ENCODE measurements at regions not wholly inside any gene's neighbourhood (a gene's known extent, or its start where the extent isn't known, plus 50 kb on each side); places are given as distances from the start of the nearest gene placed in this dataset.
"Not testable (repeated sequence)": the region's sequence is repeated elsewhere in the genome, so short reads cannot be mapped to it uniquely, and the experiment has no call there.

DNA sequence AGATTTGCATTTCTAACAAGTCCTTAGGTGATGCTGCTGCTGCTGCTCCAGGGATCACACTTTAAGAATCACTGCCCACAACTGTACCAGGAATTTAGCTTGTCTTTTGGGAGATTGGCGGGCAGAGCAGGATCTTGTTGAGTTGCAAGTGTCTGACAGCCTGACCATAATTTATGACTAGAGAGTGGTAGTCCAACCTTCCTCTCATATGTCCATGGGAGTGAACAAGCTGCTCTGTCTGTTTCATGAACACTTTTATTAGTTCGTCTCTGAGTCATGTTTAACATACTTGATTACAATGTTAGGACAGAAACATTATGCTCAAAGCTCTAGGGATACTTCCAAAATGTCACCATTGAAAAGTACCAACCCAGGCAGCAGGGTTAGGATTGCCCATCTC is 169.6 kb downstream of the TGFB2 start:
- peaks cover 12% of the 10 kb centered on the region for H3K27me3 Mint-ChIP-seq (ENCODE audit: low read depth)
- no peak overlapping the region for H3K27ac Mint-ChIP-seq
- no peak overlapping the region for H3K4me3 Mint-ChIP-seq (ENCODE audit: low read depth)
- no peaks in the 10 kb centered on the region for H3K4me1 Mint-ChIP-seq (ENCODE audit: low read depth)
- no peaks in the 10 kb centered on the region for H3K36me3 Mint-ChIP-seq (ENCODE audit: low read depth)
- H3K9me3 Mint-ChIP-seq: no peaks in the 10 kb centered on the region
- DNase-seq (ENCODE audit: low spot score): no peak
- intact Hi-C loops (cut with micrococcal nuclease): no loop called here

DNA sequence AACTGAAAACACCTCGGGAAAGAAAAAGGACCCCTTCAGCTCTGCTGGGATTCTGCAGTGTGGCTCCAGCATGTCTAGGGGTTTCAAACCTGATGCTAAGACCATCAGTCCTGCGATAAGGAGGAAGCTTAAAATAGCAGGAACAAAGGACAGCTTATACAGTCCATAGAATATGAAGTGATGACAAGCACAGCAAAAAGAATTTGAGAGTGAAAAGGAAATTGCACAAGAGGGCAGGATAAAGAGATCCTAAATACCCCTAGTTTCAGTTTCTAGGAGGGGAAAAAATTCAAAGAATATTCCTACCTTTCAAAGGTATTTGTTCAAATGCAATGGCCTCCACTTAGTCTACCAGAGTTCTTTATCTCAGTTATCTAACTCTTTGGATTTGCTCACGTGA is 171.4 kb downstream of the TGFB2 start:
- DNase-seq (ENCODE audit: low spot score): no peak
- no peaks in the 10 kb centered on the region for H3K9me3 Mint-ChIP-seq
- no peaks in the 10 kb centered on the region for H3K4me1 Mint-ChIP-seq (ENCODE audit: low read depth)
- H3K27ac Mint-ChIP-seq: no peak overlapping the region
- intact Hi-C loops (cut with micrococcal nuclease): no loop called here
- H3K36me3 Mint-ChIP-seq (ENCODE audit: low read depth): no peaks in the 10 kb centered on the region
- peaks cover 15% of the 10 kb centered on the region for H3K27me3 Mint-ChIP-seq (ENCODE audit: low read depth)
- H3K4me3 Mint-ChIP-seq (ENCODE audit: low read depth): no peak overlapping the region

DNA sequence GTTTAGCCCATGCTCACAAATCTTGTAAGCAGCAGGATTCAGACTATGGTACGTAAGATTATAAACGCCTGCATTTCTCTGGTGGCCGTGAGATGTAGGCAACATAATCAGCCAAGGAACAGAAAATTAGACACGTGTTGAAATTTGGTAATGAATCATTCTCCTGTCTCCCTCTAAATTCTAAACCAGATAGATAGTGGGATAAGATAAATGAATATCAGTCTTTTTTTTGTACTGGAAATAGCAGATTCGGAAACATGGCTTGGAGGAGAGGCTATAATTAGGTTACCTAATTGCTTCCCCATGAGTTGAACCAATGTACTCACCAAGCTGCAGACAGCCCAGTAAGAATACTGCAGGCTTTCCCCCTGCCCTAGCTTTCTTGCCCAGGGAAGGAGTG is 172.3 kb downstream of the TGFB2 start:
- Mint-ChIP-seq H3K27ac (no peak overlapping the region), H3K4me1 (ENCODE audit: low read depth) (no peaks in the 10 kb centered on the region), H3K27me3 (ENCODE audit: low read depth) (peaks cover 15% of the 10 kb centered on the region), H3K36me3 (ENCODE audit: low read depth) (no peaks in the 10 kb centered on the region), H3K9me3 (no peaks in the 10 kb centered on the region), H3K4me3 (ENCODE audit: low read depth) (no peak overlapping the region)
- DNase-seq (ENCODE audit: low spot score): no peak
- intact Hi-C loops (cut with micrococcal nuclease): no loop called here

DNA sequence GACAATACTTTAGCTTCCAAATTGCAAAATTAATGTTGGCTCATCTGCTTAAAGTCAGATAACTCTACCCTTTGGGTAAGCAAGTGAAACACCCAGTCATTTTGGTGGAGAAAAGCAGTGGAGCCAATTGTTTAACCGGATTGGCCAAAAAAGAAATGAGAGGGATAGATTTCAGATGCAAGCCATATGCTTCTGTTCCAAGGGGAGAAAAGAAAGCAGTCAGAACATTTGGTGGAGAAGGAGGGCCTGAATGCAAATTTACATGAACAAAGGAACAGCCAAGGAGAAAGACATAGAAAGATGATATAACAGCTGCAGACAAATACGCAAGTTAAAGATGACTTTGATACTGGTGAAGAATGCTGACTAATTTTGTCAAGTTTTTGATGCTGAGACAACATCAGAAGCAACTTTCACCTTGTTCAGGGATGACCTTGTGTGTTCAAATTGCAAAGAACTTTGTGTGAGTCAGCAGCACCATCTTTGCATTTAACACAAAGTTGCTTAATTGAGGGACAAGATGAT is 173.1 kb downstream of the TGFB2 start:
- Mint-ChIP-seq H3K27ac (no peak overlapping the region), H3K4me3 (ENCODE audit: low read depth) (no peak overlapping the region), H3K36me3 (ENCODE audit: low read depth) (no peaks in the 10 kb centered on the region), H3K27me3 (ENCODE audit: low read depth) (peaks cover 15% of the 10 kb centered on the region), H3K4me1 (ENCODE audit: low read depth) (no peaks in the 10 kb centered on the region), H3K9me3 (no peaks in the 10 kb centered on the region)
- intact Hi-C loops (cut with micrococcal nuclease): no loop called here
- DNase-seq (ENCODE audit: low spot score): no peak

DNA sequence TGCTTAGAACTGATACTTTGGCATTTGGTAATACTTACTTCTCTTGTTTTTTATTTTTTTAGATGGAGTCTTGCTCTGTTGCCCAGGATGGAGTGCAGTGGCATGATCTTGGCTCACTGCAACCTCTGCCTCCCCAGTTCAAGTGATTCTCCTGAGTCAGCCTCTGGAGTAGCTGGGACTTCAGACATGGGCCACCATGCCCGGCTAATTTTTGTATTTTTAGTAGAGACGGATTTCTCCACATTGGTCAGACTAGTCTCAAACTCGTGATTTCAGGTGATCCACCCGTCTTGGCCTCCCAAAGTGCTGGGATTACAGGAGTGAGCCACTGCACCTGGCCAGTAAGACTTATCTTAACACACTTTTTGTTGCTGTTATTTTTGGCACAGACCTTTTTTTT is 175.5 kb downstream of the TGFB2 start:
- intact Hi-C loops (cut with micrococcal nuclease): loop anchor here (1.0 kb wide), 2 partner anchors 181 to 190 kb away; no protein-coding TSS in a partner anchor
- DNase-seq (ENCODE audit: low spot score); H3K4me3 Mint-ChIP-seq (ENCODE audit: low read depth); H3K36me3 Mint-ChIP-seq (ENCODE audit: low read depth); H3K27ac Mint-ChIP-seq; H3K9me3 Mint-ChIP-seq; H3K4me1 Mint-ChIP-seq (ENCODE audit: low read depth): not testable (repeated sequence)
- peaks cover 15% of the 10 kb centered on the region for H3K27me3 Mint-ChIP-seq (ENCODE audit: low read depth)

DNA sequence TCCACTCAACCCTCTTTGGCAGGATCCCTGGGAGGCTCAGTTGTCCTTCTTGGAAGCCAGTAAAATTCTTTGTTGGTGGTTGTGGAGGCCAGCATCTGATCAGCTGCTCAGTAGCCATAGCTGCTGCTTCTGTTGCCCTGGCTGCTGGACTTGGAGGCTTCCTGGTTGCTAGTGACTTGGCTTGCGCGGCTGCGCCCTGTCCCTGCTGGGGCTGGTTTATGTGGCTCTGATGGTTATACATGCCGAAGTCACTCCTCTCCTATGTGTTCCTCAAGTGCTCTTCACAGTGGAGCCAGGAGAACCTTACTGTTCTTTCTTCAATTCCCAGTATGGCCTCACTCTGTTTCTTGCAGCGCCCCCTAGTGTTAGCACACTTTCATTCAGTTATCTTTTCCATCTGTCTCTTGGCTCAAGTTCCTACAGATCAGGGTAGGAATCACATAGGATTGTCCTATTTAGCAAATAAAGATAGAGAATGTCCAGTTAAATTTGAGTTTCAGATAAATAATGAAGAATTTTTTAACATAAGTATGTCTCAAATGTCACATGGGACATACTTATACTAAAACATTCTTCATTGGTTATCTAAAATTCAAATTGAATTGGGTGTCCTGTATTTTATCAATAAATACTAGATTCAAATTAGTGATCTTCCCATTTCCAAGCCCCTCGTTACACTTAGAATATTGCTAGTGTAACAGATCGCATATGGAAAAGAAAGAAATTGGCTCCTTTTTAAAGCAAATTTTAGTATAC is 176.5 kb downstream of the TGFB2 start:
- Mint-ChIP-seq H3K9me3 (no peaks in the 10 kb centered on the region), H3K4me1 (ENCODE audit: low read depth) (no peaks in the 10 kb centered on the region)
- intact Hi-C loops (cut with micrococcal nuclease): loop anchor here (1.0 kb wide), 2 partner anchors 182 to 191 kb away; no protein-coding TSS in a partner anchor

DNA sequence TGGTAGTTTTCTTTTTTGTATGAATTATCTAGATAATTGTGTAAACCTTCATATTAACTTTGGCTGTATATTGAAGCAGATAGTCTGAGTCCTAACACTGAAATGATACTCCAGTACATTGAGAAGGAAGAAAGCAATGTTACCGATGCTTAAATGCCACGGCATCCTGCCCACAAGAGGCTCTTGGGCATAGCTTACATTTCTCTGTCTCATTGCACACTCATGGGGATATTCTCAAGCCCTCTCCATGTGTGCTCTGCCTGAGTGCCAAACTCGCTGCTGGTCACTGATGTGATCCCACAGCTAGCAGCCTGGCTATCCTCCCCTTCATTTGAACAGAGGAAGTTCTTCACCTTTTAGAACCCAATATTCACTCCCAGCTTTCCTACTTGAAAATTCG is 179.4 kb downstream of the TGFB2 start:
- Mint-ChIP-seq H3K36me3 (ENCODE audit: low read depth) (no peaks in the 10 kb centered on the region), H3K4me1 (ENCODE audit: low read depth) (no peaks in the 10 kb centered on the region), H3K4me3 (ENCODE audit: low read depth) (no peak overlapping the region), H3K27ac (no peak overlapping the region), H3K27me3 (ENCODE audit: low read depth) (peaks cover 3% of the 10 kb centered on the region), H3K9me3 (no peaks in the 10 kb centered on the region)
- intact Hi-C loops (cut with micrococcal nuclease): no loop called here
- no peak for DNase-seq (ENCODE audit: low spot score)

More for the DNA sequence above, 176.5 kb downstream of the TGFB2 start:
- peaks cover 15% of the 10 kb centered on the region for H3K27me3 Mint-ChIP-seq (ENCODE audit: low read depth)
- H3K36me3 Mint-ChIP-seq (ENCODE audit: low read depth): no peaks in the 10 kb centered on the region
- no peak for DNase-seq (ENCODE audit: low spot score)
- no peak overlapping the region for H3K27ac Mint-ChIP-seq
- no peak overlapping the region for H3K4me3 Mint-ChIP-seq (ENCODE audit: low read depth)

DNA sequence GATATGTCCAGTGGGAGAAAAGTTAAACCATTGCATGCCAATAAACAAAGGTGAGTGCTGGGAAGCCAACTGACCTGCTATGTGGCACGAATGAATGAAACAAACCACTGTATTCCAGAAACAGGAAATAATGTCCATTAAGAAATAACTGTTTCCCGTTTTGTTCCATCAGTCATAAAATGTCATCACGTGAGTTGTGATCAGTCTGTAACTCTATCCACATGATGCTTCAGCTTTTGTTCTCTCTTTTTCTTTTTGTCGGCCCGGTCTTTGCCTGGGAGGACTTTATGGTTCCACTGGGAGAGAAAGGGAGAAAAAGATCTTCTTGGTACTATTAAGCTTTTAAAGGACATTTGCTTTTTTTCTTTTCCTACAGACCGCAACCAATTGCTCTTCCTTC is 179.9 kb downstream of the TGFB2 start:
- H3K27me3 Mint-ChIP-seq (ENCODE audit: low read depth): peaks cover 3% of the 10 kb centered on the region

DNA sequence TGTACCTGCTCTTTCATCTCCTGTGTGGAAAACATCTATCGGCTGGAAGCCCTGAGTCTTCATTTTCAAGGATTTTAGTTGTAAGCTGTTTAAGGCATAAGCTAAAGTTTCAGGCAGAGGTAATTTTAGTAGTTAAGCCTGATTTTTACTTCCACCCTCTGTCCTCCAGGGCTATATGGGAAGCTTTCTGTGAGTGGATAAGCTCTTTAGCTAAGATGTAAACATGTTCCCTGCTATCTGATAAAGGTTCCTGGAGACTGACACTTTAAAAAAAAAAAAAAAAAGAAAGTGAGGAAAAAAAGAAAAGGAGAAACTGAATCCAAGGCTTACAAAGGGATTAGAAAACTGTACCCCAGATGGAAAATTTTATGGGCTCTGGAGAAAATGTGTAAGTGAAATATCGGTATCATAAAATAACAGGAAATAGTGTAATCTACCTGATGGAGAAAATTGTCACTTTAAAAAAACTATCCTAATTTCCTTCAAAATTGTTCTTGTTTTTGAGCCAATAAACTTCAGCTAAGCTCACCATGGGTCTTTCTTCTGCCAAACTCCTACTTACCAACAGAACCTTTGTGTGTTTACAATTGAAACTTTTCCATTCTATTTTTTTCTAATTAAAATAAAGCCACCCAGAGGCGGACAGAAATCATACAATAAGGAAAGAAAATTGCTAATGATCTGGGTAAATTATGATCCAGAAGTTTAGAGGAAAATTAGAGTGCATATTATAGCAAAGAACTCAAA is 180.5 kb downstream of the TGFB2 start:
- no peak overlapping the region for H3K27ac Mint-ChIP-seq
- DNase-seq (ENCODE audit: low spot score): no peak
- intact Hi-C loops (cut with micrococcal nuclease): no loop called here
- no peaks in the 10 kb centered on the region for H3K4me1 Mint-ChIP-seq (ENCODE audit: low read depth)
- H3K36me3 Mint-ChIP-seq (ENCODE audit: low read depth): no peaks in the 10 kb centered on the region
- no peaks in the 10 kb centered on the region for H3K27me3 Mint-ChIP-seq (ENCODE audit: low read depth)
- no peaks in the 10 kb centered on the region for H3K9me3 Mint-ChIP-seq
- H3K4me3 Mint-ChIP-seq (ENCODE audit: low read depth): no peak overlapping the region

More for the DNA sequence above, 179.9 kb downstream of the TGFB2 start:
- Mint-ChIP-seq H3K27ac (no peak overlapping the region), H3K36me3 (ENCODE audit: low read depth) (no peaks in the 10 kb centered on the region), H3K9me3 (no peaks in the 10 kb centered on the region), H3K4me1 (ENCODE audit: low read depth) (no peaks in the 10 kb centered on the region), H3K4me3 (ENCODE audit: low read depth) (no peak overlapping the region)
- DNase-seq (ENCODE audit: low spot score): no peak
- intact Hi-C loops (cut with micrococcal nuclease): no loop called here

DNA sequence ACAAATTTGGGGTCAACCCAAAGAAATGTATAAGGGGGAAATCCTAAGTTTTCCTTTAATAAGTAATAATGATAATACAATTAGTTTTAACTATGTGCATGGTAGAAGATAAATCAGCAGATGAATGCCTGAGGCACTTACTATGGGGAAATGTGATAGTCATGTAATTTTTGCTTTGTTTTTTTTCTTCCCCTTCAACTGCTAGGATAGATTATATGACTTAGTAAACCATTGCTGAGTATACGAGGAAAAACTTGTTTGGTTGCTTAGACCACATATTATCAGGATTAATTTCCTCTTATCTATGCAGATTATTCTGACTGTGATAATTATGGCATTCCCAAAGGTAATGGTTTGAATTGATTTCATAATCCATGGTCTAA is 181.1 kb downstream of the TGFB2 start:
- Mint-ChIP-seq H3K27me3 (ENCODE audit: low read depth) (no peaks in the 10 kb centered on the region), H3K9me3 (no peaks in the 10 kb centered on the region), H3K4me3 (ENCODE audit: low read depth) (no peak overlapping the region), H3K4me1 (ENCODE audit: low read depth) (no peaks in the 10 kb centered on the region), H3K36me3 (ENCODE audit: low read depth) (no peaks in the 10 kb centered on the region), H3K27ac (no peak overlapping the region)
- DNase-seq (ENCODE audit: low spot score): no peak
- intact Hi-C loops (cut with micrococcal nuclease): no loop called here

DNA sequence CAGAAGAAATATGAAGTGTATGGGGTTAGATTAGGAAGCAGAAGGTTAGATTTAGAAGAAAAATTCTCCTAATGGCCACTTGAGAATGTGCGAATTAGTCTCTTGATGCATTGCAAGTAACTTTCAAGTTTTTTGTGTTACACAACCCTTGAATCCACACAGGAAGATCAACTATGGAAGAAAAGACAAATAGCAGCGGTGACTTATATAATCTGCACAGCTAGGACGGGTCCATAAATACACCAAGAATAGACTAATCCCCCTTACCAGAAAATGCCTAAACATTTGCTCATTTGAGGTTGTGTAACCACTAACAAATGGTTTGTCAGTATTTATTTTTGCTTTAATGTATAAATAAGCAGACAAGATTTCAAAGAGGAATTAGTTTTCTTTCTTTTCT is 182.6 kb downstream of the TGFB2 start:
- no peak overlapping the region for H3K27ac Mint-ChIP-seq
- no peak for DNase-seq (ENCODE audit: low spot score)
- no peaks in the 10 kb centered on the region for H3K27me3 Mint-ChIP-seq (ENCODE audit: low read depth)
- H3K36me3 Mint-ChIP-seq (ENCODE audit: low read depth): no peaks in the 10 kb centered on the region
- no peaks in the 10 kb centered on the region for H3K9me3 Mint-ChIP-seq
- intact Hi-C loops (cut with micrococcal nuclease): no loop called here
- H3K4me3 Mint-ChIP-seq (ENCODE audit: low read depth): no peak overlapping the region
- no peaks in the 10 kb centered on the region for H3K4me1 Mint-ChIP-seq (ENCODE audit: low read depth)

DNA sequence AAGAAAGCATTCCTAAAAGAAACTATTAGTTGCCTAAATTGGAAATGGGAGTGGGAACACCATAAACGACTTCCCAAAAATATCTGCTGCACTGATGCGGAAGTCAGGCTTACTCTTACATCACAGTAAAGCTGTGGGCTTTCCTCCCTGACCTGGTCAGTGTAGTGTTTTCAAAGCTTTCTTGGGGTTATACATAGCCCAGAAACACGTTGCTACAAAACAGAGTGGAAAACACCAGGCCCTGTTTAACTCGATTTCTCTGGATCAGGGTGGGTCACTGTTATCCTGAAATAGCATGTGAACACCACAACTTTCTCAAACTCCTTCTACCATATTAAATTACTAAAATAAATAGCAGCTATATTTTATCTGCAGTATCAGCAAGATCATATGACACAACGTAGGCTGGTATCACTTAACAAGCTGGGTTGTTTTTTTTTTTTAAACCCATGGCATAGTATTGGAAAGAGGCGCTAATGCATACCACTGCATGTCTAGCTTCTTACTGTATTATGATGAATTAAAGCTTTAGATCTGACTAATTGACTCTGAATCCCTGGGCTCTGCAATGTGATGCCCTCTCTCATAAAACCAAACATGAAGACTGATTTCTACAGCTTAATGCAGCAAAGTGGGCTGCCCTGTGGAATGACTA is 184.6 kb downstream of the TGFB2 start:
- H3K4me1 Mint-ChIP-seq (ENCODE audit: low read depth): no peaks in the 10 kb centered on the region
- intact Hi-C loops (cut with micrococcal nuclease): no loop called here
- H3K4me3 Mint-ChIP-seq (ENCODE audit: low read depth): no peak overlapping the region
- no peak for DNase-seq (ENCODE audit: low spot score)
- H3K36me3 Mint-ChIP-seq (ENCODE audit: low read depth): no peaks in the 10 kb centered on the region
- H3K27me3 Mint-ChIP-seq (ENCODE audit: low read depth): no peaks in the 10 kb centered on the region
- no peak overlapping the region for H3K27ac Mint-ChIP-seq
- no peaks in the 10 kb centered on the region for H3K9me3 Mint-ChIP-seq

DNA sequence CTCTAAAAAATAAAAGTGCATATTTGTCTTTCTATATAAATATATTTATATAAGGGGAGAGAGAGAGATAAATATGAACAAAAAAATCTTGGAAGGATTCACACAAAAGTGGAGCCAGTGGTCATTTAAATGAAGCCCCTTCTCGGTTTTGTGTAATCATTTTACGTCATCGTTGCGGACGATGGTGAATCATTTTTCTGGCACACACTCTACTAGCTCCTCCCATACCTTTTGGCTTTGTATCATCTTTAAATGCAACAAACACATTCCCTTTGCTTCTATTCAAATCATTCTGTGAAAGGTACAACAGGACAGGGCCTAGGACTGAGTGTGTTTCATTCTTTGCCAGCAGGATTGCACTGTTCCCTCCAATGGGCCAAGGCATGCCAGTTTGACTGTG is 186.8 kb downstream of the TGFB2 start:
- no peaks in the 10 kb centered on the region for H3K4me1 Mint-ChIP-seq (ENCODE audit: low read depth)
- no peaks in the 10 kb centered on the region for H3K36me3 Mint-ChIP-seq (ENCODE audit: low read depth)
- H3K27me3 Mint-ChIP-seq (ENCODE audit: low read depth): no peaks in the 10 kb centered on the region
- DNase-seq (ENCODE audit: low spot score): no peak
- H3K4me3 Mint-ChIP-seq (ENCODE audit: low read depth): no peak overlapping the region
- intact Hi-C loops (cut with micrococcal nuclease): no loop called here
- H3K27ac Mint-ChIP-seq: no peak overlapping the region
- no peaks in the 10 kb centered on the region for H3K9me3 Mint-ChIP-seq
